Small intestine (tissue), 7 donors: ENCODE measurements at regions not wholly inside any gene's neighbourhood (a gene's known extent, or its start where the extent isn't known, plus 50 kb on each side); places are given as distances from the start of the nearest gene placed in this dataset.
A peak's percentile ranks its signal among the peaks of the same experiment; 100 is the strongest.

ENCODE experiments used
- DNase-seq, 2 donors: peaks; one replicate each; pipeline versions ENCODE4 v3.0.0 to v3.0.0-alpha.2; 2013
- FAIRE-seq: peaks from 2 replicates; lab custom pipeline; 2012; peaks lifted over from hg19 to GRCh38; lab: Jason Lieb, UNC
- H3K27ac ChIP-seq, 3 donors: one replicate each; pipeline ENCODE4 v1.5.1; 2013; ENCODE audit warnings: low read length in 2 of 3, mild to moderate bottlenecking in 2 of 3, control low read depth in 1 of 3, inconsistent platforms in 1 of 3, low read depth in 1 of 3, moderate library complexity in 1 of 3
- H3K27me3 ChIP-seq, 3 donors: one replicate each; pipeline ENCODE4 v1.6.1; 2013; ENCODE audit warnings: low read length in 3 of 3, inconsistent platforms in 1 of 3; ENCODE audit not compliant: control insufficient read depth in 3 of 3, insufficient read depth in 3 of 3
- H3K36me3 ChIP-seq, 3 donors: one replicate each; pipeline ENCODE4 v1.6.1; 2013; ENCODE audit warnings: low read length in 3 of 3, inconsistent platforms in 1 of 3, low read depth in 1 of 3, mild to moderate bottlenecking in 1 of 3, moderate library complexity in 1 of 3; ENCODE audit not compliant: control insufficient read depth in 3 of 3, insufficient read depth in 2 of 3
- H3K4me1 ChIP-seq, 3 donors: one replicate each; pipeline ENCODE4 v1.6.1; 2013; ENCODE audit warnings: low read length in 2 of 3, inconsistent platforms in 1 of 3, low read depth in 1 of 3, mild to moderate bottlenecking in 1 of 3, moderate library complexity in 1 of 3; ENCODE audit not compliant: control insufficient read depth in 3 of 3, insufficient read depth in 2 of 3
- H3K4me3 ChIP-seq, 3 donors: one replicate each; pipeline ENCODE4 v1.5.1; 2013; ENCODE audit warnings: low read length in 3 of 3, control low read depth in 1 of 3, inconsistent platforms in 1 of 3, low read depth in 1 of 3, mild to moderate bottlenecking in 1 of 3, moderate library complexity in 1 of 3
- H3K9me3 ChIP-seq, 2 donors: one replicate each; pipeline ENCODE4 v1.6.1; 2013; ENCODE audit warnings: low read depth in 1 of 2, low read length in 1 of 2; ENCODE audit not compliant: control insufficient read depth in 2 of 2, insufficient read depth in 1 of 2
- WGBS, 3 donors: extraction: QIAGEN DNeasy Blood & Tissue Kit; methylation state at CpG; one replicate each; pipeline ENCODE4 v1.1.7; 2013; 5-methylcytosine and 5-hydroxymethylcytosine counted together
- donor health status: healthy with polysubstance abuse.
- donor health status: control.
- donor health status: control.
- donor health status: Bipolar disorder and iron deficiency.
- donor health status: healthy.

- Histone ChIP-seq H3K27ac (no peak overlapping the region), H3K4me3 (no peak overlapping the region), H3K27me3 (peaks cover 0 to 3% (median 0%) of the 10 kb centered on the region in 3 donors), H3K9me3 (peaks cover 0 to 10% of the 10 kb centered on the region in 2 donors), H3K36me3 (no peaks in the 10 kb centered on the region), H3K4me1 (no peaks in the 10 kb centered on the region)
- DNase-seq: no peak
- no peak for FAIRE-seq
- WGBS, 3 donors: 79 to 90% (median 88%) methylated on average over 9 of the region's 9 CpGs
Measured at GRCh38 chr6:170464080-170464479, 89.0 kb downstream of the PSMB1 start.

GRCh38 chr6:170463101-170463721, 89.9 kb downstream of the PSMB1 start:
- peaks cover 0 to 10% of the 10 kb centered on the region in 2 donors for H3K9me3 ChIP-seq
- no peaks in the 10 kb centered on the region for H3K36me3 ChIP-seq
- WGBS, 3 donors: 86 to 90% (median 89%) methylated on average over 20 to 22 of the region's 22 CpGs
- no peaks in the 10 kb centered on the region for H3K4me1 ChIP-seq
- DNase-seq (no peak), FAIRE-seq (no peak)
- H3K27ac ChIP-seq: no peak overlapping the region
- no peak overlapping the region for H3K4me3 ChIP-seq
- peaks cover 0 to 3% (median 0%) of the 10 kb centered on the region in 3 donors for H3K27me3 ChIP-seq

GRCh38 chr6:170462366-170463020, 90.6 kb downstream of the PSMB1 start:
- FAIRE-seq (no peak), DNase-seq (no peak)
- H3K27ac ChIP-seq: no peak overlapping the region
- H3K36me3 ChIP-seq: no peaks in the 10 kb centered on the region
- H3K4me1 ChIP-seq: no peaks in the 10 kb centered on the region
- WGBS, 3 donors: 55 to 78% (median 71%) methylated on average over 7 of the region's 7 CpGs
- H3K27me3 ChIP-seq: peaks cover 0 to 3% (median 0%) of the 10 kb centered on the region in 3 donors
- peaks cover 0 to 3% of the 10 kb centered on the region in 2 donors for H3K9me3 ChIP-seq
- H3K4me3 ChIP-seq: no peak overlapping the region

GRCh38 chr6:170461556-170462365, 91.3 kb downstream of the PSMB1 start:
- FAIRE-seq (no peak), DNase-seq (no peak)
- Histone ChIP-seq H3K27me3 (peaks cover 0 to 3% (median 0%) of the 10 kb centered on the region in 3 donors), H3K4me1 (no peaks in the 10 kb centered on the region), H3K36me3 (no peaks in the 10 kb centered on the region), H3K4me3 (no peak overlapping the region), H3K27ac (no peak overlapping the region), H3K9me3 (peaks cover 0 to 3% of the 10 kb centered on the region in 2 donors)
- 86 to 93% (median 90%) methylated on average over 22 to 23 of the region's 23 CpGs for WGBS, 3 donors

- no peak for DNase-seq
- 89 to 91% (median 90%) methylated on average over 10 of the region's 10 CpGs for WGBS, 3 donors
- FAIRE-seq: no peak
Measured at GRCh38 chr6:170461111-170461510, 92.0 kb downstream of the PSMB1 start.

GRCh38 chr6:170460641-170461040, 92.5 kb downstream of the PSMB1 start:
- H3K27ac ChIP-seq: no peak overlapping the region
- no peak for FAIRE-seq
- no peaks in the 10 kb centered on the region for H3K4me1 ChIP-seq
- no peak overlapping the region for H3K4me3 ChIP-seq
- WGBS, 3 donors: 89 to 92% (median 92%) methylated on average over 7 of the region's 7 CpGs
- H3K9me3 ChIP-seq: no peaks in the 10 kb centered on the region
- DNase-seq: no peak
- no peaks in the 10 kb centered on the region for H3K36me3 ChIP-seq
- H3K27me3 ChIP-seq: peaks cover 0 to 3% (median 0%) of the 10 kb centered on the region in 3 donors

More at GRCh38 chr6:170461111-170461510, 92.0 kb downstream of the PSMB1 start:
- Histone ChIP-seq H3K9me3 (peaks cover 0 to 3% of the 10 kb centered on the region in 2 donors), H3K4me3 (no peak overlapping the region), H3K4me1 (no peaks in the 10 kb centered on the region), H3K27ac (no peak overlapping the region), H3K36me3 (no peaks in the 10 kb centered on the region), H3K27me3 (peaks cover 0 to 3% (median 0%) of the 10 kb centered on the region in 3 donors)

GRCh38 chr6:170459451-170459850, 93.7 kb downstream of the PSMB1 start:
- peak; percentile 32 to 54 for DNase-seq
- no peaks in the 10 kb centered on the region for H3K4me1 ChIP-seq
- peaks cover 0 to 3% (median 0%) of the 10 kb centered on the region in 3 donors for H3K27me3 ChIP-seq
- no peaks in the 10 kb centered on the region for H3K9me3 ChIP-seq
- WGBS, 3 donors: 8 to 22% (median 11%) methylated on average over 6 of the region's 6 CpGs
- FAIRE-seq: no peak
- no peak overlapping the region for H3K27ac ChIP-seq
- H3K4me3 ChIP-seq: no peak overlapping the region
- H3K36me3 ChIP-seq: no peaks in the 10 kb centered on the region
